ENCODE measurements at regions not wholly inside any gene's neighbourhood (a gene's known extent, or its start where the extent isn't known, plus 50 kb on each side); places are given as distances from the start of the nearest gene placed in this dataset.

DNA sequence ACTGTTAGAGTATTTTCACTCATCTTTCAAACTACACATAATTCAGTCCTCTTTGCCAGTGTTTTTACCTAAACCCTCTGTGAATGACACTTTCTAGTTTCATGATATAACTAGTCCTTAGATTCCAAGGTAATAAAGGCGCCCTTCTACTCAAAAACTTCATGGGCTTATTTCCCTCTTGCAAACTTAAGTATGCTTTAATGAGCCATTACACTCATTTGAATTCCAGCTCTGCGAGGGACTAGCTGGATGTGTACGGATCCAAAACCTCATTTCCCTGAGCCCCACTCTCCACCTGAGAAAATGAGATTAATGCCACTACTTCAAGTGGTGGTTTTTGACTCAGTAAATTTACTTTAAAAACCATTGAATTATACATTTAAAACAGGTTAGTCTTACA, 141.1 kb downstream of the NDUFA12 start:
- no peak overlapping the region for H2AFZ ChIP-seq (ENCODE audit: low read depth)
- no peak overlapping the region for H3K4me3 ChIP-seq (ENCODE audit: low read depth in 2 of 2, low read length in 1 of 2)
- no peaks in the 10 kb centered on the region for H3K4me1 ChIP-seq (ENCODE audit: control insufficient read depth in 1 of 2, insufficient read depth in 2 of 2, low read depth in 1 of 2, low read length in 1 of 2)
- no peaks in the 10 kb centered on the region for H3F3A ChIP-seq (replicated peaks; ENCODE audit: insufficient read depth)
- ChIA-PET POLR2A (no interaction called here), CTCF (interaction anchor here (0.7 to 2.7 kb wide), 2 partner anchors 13 to 249 kb away, joined by 3 to 12 read pairs; no protein-coding TSS in a partner anchor)
- no peaks in the 10 kb centered on the region for H3K27me3 ChIP-seq (ENCODE audit: insufficient read depth)
- TF ChIP-seq YY1 (IDR thresholded peaks at IDR 0.05; ENCODE audit: low read depth) (no peak), MEF2A (IDR thresholded peaks at IDR 0.05; ENCODE audit: borderline replicate concordance, low read depth) (no peak), JUND (IDR thresholded peaks at IDR 0.05) (no peak), PBX3 (IDR thresholded peaks at IDR 0.05) (no peak), FOXM1 (IDR thresholded peaks at IDR 0.05; ENCODE audit: low read depth) (no peak), SMC3 (IDR thresholded peaks at IDR 0.05; ENCODE audit: low read depth, low read length) (no peak), FOXJ3 (CRISPR knock-in tag; IDR thresholded peaks at IDR 0.05) (no peak), EZH2phosphoT487 (IDR thresholded peaks at IDR 0.05; ENCODE audit: borderline replicate concordance, low read depth) (no peak), ELF1 (IDR thresholded peaks at IDR 0.05) (no peak), RAD21 (IDR thresholded peaks at IDR 0.05; ENCODE audit: low read length) (no peak), NRF1 (IDR thresholded peaks at IDR 0.05; ENCODE audit: low read depth, low read length) (no peak), IRF3 (IDR thresholded peaks at IDR 0.05; ENCODE audit: low read depth, low read length) (no peak), TAF1 (IDR thresholded peaks at IDR 0.05; ENCODE audit: borderline replicate concordance, low read depth, low read length) (no peak), RCOR1 (IDR thresholded peaks at IDR 0.05; ENCODE audit: low read length) (no peak), FOSL2 (IDR thresholded peaks at IDR 0.05; ENCODE audit: borderline replicate concordance, low read depth) (no peak), GATA2 (CRISPR knock-in tag; IDR thresholded peaks at IDR 0.05) (no peak)
- TF ChIP-seq, protein P1, sequence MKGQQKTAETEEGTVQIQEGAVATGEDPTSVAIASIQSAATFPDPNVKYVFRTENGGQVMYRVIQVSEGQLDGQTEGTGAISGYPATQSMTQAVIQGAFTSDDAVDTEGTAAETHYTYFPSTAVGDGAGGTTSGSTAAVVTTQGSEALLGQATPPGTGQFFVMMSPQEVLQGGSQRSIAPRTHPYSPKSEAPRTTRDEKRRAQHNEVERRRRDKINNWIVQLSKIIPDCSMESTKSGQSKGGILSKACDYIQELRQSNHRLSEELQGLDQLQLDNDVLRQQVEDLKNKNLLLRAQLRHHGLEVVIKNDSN (IDR thresholded peaks at IDR 0.05; ENCODE audit: borderline replicate concordance, low read depth) = no peak
- H3K79me2 ChIP-seq (ENCODE audit: insufficient read depth) = no peaks in the 10 kb centered on the region
- no peaks in the 10 kb centered on the region for H3K9me2 ChIP-seq
- no peaks in the 10 kb centered on the region for H4K20me1 ChIP-seq (ENCODE audit: insufficient read depth)
- no peak overlapping the region for H3K4me2 ChIP-seq
- no peak overlapping the region for H3K9ac ChIP-seq
- H3K36me3 ChIP-seq (replicated peaks in 1 of 2; ENCODE audit: control insufficient read depth in 1 of 2, insufficient read depth in 2 of 2, low read length in 1 of 2) = no peaks in the 10 kb centered on the region
- no peak for DNase-seq
- H3K27ac ChIP-seq (ENCODE audit: low read depth in 2 of 2, low read length in 1 of 2) = no peak overlapping the region
- no peaks in the 10 kb centered on the region for H3K9me3 ChIP-seq
- 36% methylated on average over 3 of the region's 3 CpGs for WGBS (ENCODE audit: low lambda C conversion rate)

DNA sequence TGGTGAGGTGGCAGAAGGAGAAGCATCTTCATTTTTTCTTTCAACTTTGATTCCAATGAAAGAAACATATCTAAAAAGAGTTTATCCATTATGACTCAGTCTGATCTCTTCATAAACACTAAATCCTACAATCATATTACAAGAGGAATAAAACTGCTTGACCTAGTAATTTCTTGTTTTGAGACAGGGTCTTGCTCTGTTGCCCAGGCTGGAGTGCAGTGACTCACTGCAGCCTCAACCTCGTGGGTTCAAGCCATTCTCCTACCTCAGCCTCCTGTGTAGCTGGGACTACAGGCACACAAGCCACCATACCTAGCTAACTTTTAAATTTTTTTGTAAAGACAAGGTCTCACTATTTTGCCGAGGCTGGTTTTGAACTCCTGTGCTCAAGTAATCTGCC, 147.2 kb downstream of the NDUFA12 start:
- 39% methylated on average over 2 of the region's 2 CpGs for WGBS (ENCODE audit: low lambda C conversion rate)
- no peaks in the 10 kb centered on the region for H3K9me3 ChIP-seq
- ChIA-PET CTCF (interaction anchor here (1.0 kb wide), 1 partner anchor 13 kb away, joined by 3 read pairs; no protein-coding TSS in a partner anchor), POLR2A (no interaction called here)
- no peak for DNase-seq
- no peaks in the 10 kb centered on the region for H3K4me1 ChIP-seq (ENCODE audit: control insufficient read depth in 1 of 2, insufficient read depth in 2 of 2, low read depth in 1 of 2, low read length in 1 of 2)
- H3K9ac ChIP-seq = no peak overlapping the region
- H3K36me3 ChIP-seq (replicated peaks in 1 of 2; ENCODE audit: control insufficient read depth in 1 of 2, insufficient read depth in 2 of 2, low read length in 1 of 2) = no peaks in the 10 kb centered on the region
- no peaks in the 10 kb centered on the region for H3K9me2 ChIP-seq
- no peak overlapping the region for H2AFZ ChIP-seq (ENCODE audit: low read depth)
- H3K27me3 ChIP-seq (ENCODE audit: insufficient read depth) = no peaks in the 10 kb centered on the region
- H3K79me2 ChIP-seq (ENCODE audit: insufficient read depth) = no peaks in the 10 kb centered on the region
- TF ChIP-seq USF2 (IDR thresholded peaks at IDR 0.05; ENCODE audit: borderline replicate concordance, low read depth, low read length) (no peak), IRF3 (IDR thresholded peaks at IDR 0.05; ENCODE audit: low read depth, low read length) (no peak), RCOR1 (IDR thresholded peaks at IDR 0.05; ENCODE audit: low read length) (no peak), TAF1 (IDR thresholded peaks at IDR 0.05; ENCODE audit: borderline replicate concordance, low read depth, low read length) (no peak), FOSL2 (IDR thresholded peaks at IDR 0.05; ENCODE audit: borderline replicate concordance, low read depth) (no peak), GABPA (IDR thresholded peaks at IDR 0.05; ENCODE audit: low read depth) (no peak), EZH2phosphoT487 (IDR thresholded peaks at IDR 0.05; ENCODE audit: borderline replicate concordance, low read depth) (no peak), MXI1 (IDR thresholded peaks at IDR 0.05; ENCODE audit: low read depth, low read length) (no peak), RFX5 (IDR thresholded peaks at IDR 0.05; ENCODE audit: low read length) (no peak), EP300 (IDR thresholded peaks at IDR 0.05; ENCODE audit: borderline replicate concordance in 1 of 2, low read depth in 1 of 2, low read length in 1 of 2) (no peak)
- TF ChIP-seq, protein P1 (IDR thresholded peaks at IDR 0.05; ENCODE audit: borderline replicate concordance, low read depth) = no peak
- TF ChIP-seq, protein P2, sequence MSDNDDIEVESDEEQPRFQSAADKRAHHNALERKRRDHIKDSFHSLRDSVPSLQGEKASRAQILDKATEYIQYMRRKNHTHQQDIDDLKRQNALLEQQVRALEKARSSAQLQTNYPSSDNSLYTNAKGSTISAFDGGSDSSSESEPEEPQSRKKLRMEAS (IDR thresholded peaks at IDR 0.05; ENCODE audit: low read depth) = no peak
- H3K27ac ChIP-seq (ENCODE audit: low read depth in 2 of 2, low read length in 1 of 2) = no peak overlapping the region
- no peak overlapping the region for H3K4me3 ChIP-seq (ENCODE audit: low read depth in 2 of 2, low read length in 1 of 2)
- no peaks in the 10 kb centered on the region for H4K20me1 ChIP-seq (ENCODE audit: insufficient read depth)
- no peaks in the 10 kb centered on the region for H3F3A ChIP-seq (replicated peaks; ENCODE audit: insufficient read depth)
- no peak overlapping the region for H3K4me2 ChIP-seq

Measured in SK-N-SH (cell line).